22Rv1 (cell line): ENCODE measurements at regions not wholly inside any gene's neighbourhood (a gene's known extent, or its start where the extent isn't known, plus 50 kb on each side); places are given as distances from the start of the nearest gene placed in this dataset.

Source experiments
- ZFX ChIP-seq: fragments of 450-650 bp; IDR thresholded peaks from 2 replicates; pipeline ENCODE4 v1.6.1; 2017; ENCODE audit warnings: antibody characterized with exemption, borderline replicate concordance
- TF ChIP-seq, protein P1 (sequence below): fragments of 450-650 bp; IDR thresholded peaks from 2 replicates; pipeline ENCODE4 v1.5.1; 2017; ENCODE audit warnings: mild to moderate bottlenecking

DNA sequence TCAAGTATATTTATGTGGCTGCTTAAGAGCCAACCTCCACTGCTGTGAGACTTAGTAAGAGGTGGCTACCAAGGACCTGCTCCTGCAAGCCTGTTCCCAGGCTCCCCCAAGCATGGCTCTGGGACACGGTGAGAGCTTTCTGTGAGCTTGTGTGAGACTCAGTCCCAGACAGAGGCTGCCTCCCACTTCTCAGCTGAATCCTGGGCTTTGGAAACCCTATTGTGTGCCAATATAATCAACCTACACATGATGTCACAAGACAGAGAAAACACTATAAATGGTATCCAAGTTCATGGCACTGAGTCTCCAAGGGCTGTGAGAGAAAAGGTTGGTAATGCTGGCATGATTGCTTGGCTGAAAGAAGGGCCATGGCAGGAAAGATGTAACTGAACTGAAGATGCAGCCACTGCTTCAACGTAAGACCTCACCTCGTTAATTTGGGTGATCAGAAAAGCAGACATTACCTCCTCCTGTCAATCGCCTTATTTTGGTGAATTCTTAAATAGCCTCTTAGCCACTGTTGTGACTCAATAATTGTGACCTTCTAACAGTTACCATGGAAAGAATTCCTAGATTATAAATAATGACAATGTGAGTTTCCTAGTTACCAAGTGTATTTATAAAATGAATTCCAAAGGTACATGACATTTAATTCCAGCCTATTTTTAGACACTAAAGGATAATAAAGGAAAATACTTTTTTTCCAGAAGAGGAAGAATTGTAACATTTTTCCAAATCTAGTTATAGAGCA is 332.0 kb downstream of the IRS2 start:
- TF ChIP-seq, protein P1, sequence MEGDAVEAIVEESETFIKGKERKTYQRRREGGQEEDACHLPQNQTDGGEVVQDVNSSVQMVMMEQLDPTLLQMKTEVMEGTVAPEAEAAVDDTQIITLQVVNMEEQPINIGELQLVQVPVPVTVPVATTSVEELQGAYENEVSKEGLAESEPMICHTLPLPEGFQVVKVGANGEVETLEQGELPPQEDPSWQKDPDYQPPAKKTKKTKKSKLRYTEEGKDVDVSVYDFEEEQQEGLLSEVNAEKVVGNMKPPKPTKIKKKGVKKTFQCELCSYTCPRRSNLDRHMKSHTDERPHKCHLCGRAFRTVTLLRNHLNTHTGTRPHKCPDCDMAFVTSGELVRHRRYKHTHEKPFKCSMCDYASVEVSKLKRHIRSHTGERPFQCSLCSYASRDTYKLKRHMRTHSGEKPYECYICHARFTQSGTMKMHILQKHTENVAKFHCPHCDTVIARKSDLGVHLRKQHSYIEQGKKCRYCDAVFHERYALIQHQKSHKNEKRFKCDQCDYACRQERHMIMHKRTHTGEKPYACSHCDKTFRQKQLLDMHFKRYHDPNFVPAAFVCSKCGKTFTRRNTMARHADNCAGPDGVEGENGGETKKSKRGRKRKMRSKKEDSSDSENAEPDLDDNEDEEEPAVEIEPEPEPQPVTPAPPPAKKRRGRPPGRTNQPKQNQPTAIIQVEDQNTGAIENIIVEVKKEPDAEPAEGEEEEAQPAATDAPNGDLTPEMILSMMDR: no peak
- no peak for TF ChIP-seq ZFX
